ENCODE measurements at regions not wholly inside any gene's neighbourhood (a gene's known extent, or its start where the extent isn't known, plus 50 kb on each side); places are given as distances from the start of the nearest gene placed in this dataset.

DNA sequence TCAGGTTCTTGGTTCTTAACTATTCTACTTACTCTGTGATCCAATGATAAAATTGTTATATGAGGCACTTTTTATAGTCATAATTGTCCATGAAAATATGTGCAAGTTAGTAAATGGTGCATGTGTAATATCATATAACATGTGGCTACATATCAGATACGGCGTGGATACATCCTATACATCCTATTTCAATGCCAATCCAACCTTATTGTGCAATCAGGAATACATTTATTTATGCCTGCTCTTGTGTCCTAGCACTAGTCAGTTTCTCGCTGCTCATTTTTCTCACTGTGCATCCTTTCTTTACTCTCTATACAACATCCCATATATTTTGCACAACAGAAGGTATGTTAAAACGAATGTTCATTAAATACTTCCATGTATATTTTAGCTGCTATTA, 1141.1 kb downstream of the FAT4 start:
- Histone ChIP-seq H3K36me3 (ENCODE audit: insufficient read depth, low read depth, low read length) (no peaks in the 10 kb centered on the region), H3K9ac (ENCODE audit: low read depth, low read length) (no peak overlapping the region), H3K27ac (ENCODE audit: low read length) (no peak overlapping the region), H3K27me3 (ENCODE audit: insufficient read depth, low read length) (no peaks in the 10 kb centered on the region), H3K4me3 (ENCODE audit: low read length) (no peak overlapping the region), H3K4me1 (ENCODE audit: insufficient read depth, low read length) (no peaks in the 10 kb centered on the region), H3K9me3 (ENCODE audit: insufficient read depth, low read depth, low read length) (no peaks in the 10 kb centered on the region)

DNA sequence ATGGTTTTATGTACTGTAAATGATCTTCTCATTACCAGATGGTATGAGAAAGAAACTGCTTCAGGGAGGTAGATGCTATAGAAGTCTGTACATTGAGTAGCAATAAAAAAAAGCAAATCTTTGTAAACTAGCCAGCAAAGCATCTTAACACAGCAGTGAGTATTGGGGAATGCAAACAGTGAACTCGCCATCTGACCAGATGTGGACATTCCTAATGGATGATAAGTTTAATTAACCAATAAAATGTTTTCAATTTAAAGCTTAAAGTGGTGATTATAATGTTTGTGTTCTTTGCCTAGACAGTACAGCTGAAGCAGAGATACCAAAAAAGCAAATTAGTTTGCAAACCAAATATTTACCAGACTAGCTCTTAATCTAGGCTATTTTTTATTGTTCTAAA, 1144.2 kb downstream of the FAT4 start:
- H3K4me3 ChIP-seq (ENCODE audit: low read length): no peak overlapping the region
- H3K4me1 ChIP-seq (ENCODE audit: insufficient read depth, low read length): no peaks in the 10 kb centered on the region
- no peak overlapping the region for H3K27ac ChIP-seq (ENCODE audit: low read length)
- H3K9ac ChIP-seq (ENCODE audit: low read depth, low read length): no peak overlapping the region
- no peaks in the 10 kb centered on the region for H3K9me3 ChIP-seq (ENCODE audit: insufficient read depth, low read depth, low read length)
- H3K27me3 ChIP-seq (ENCODE audit: insufficient read depth, low read length): no peaks in the 10 kb centered on the region
- H3K36me3 ChIP-seq (ENCODE audit: insufficient read depth, low read depth, low read length): no peaks in the 10 kb centered on the region

DNA sequence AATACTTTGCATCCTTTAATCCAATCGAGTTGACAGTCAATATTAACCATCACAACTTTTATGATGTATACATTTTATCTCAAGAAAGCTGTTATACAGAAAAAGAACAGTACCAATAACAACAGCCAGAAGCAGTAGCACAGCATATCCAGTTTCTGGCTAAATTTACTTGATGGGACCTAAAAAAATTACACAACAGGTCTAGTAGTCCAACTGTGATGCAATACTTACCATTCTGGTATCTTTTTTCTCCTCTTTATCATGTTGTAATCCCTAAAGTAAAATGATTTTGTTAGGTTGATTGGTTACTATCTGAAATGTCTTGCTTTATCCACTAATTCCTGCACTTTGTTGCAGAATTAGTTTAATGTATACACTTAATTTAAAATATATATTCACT, 1150.6 kb downstream of the FAT4 start:
- Histone ChIP-seq H3K9ac (ENCODE audit: low read depth, low read length) (no peak overlapping the region), H3K4me3 (ENCODE audit: low read length) (no peak overlapping the region), H3K27ac (ENCODE audit: low read length) (no peak overlapping the region), H3K9me3 (ENCODE audit: insufficient read depth, low read depth, low read length) (no peaks in the 10 kb centered on the region), H3K4me1 (ENCODE audit: insufficient read depth, low read length) (no peaks in the 10 kb centered on the region), H3K27me3 (ENCODE audit: insufficient read depth, low read length) (no peaks in the 10 kb centered on the region), H3K36me3 (ENCODE audit: insufficient read depth, low read depth, low read length) (no peaks in the 10 kb centered on the region)

DNA sequence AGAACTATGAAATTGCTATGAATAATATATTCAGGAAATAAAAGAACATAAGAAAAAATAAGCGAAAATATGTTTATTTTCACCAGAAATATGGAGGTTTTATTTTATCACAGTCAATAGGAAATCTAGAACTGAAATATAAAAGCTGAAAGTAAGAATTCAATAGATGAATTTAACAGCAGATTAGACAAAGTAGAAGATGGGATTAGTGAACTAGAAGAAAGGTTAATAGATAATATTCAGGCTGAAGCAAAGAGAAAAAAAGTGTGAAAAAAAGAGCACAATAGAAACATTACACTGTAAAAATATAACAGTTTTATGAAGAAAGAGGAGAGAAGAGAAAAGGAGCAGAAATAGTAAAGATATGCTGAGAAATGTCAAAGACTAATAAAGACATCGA, 1152.1 kb downstream of the FAT4 start:
- H3K4me1 ChIP-seq (ENCODE audit: insufficient read depth, low read length): no peaks in the 10 kb centered on the region
- H3K4me3 ChIP-seq (ENCODE audit: low read length): no peak overlapping the region
- no peak overlapping the region for H3K9ac ChIP-seq (ENCODE audit: low read depth, low read length)
- H3K27me3 ChIP-seq (ENCODE audit: insufficient read depth, low read length): no peaks in the 10 kb centered on the region
- H3K27ac ChIP-seq (ENCODE audit: low read length): no peak overlapping the region
- no peaks in the 10 kb centered on the region for H3K9me3 ChIP-seq (ENCODE audit: insufficient read depth, low read depth, low read length)
- H3K36me3 ChIP-seq (ENCODE audit: insufficient read depth, low read depth, low read length): no peaks in the 10 kb centered on the region

DNA sequence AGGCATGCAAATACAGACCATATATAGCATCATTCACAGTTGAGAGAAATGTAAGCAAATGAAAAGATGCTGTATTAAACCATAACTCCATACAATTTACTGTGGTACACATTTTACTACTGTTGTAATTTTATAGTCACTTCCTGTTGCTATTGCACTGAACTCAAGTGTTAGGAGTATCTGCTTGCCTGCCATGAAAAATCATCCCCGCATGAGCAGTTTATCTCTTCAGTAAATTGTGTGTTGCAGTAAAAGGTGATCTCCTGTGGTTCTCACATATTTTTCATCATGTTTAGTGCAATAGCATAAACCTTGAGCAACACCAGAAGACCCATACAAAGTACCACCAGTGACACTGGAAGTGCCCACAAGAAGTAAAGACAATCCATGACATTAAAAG, 1153.4 kb downstream of the FAT4 start:
- H3K27me3 ChIP-seq (ENCODE audit: insufficient read depth, low read length): no peaks in the 10 kb centered on the region
- no peaks in the 10 kb centered on the region for H3K36me3 ChIP-seq (ENCODE audit: insufficient read depth, low read depth, low read length)

DNA sequence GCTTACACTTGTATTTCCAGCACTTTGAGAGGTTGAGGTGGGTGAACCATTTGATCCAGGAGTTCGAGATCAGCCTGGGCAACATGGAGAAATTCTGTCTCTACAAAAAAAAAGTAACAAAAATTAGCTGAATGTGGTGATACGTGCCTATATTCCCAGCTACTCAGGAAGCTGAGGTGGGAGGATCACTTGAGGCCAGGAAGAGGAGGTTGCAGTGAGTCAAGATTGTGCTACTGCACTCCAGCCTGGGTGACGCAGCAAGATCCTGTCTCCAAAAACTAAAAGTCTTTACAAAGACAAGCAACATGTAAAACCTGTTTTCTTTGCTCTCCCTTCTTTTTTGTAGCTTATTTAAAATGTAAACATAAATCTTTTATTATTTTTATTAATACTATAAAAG, 1156.1 kb downstream of the FAT4 start:
- no peak overlapping the region for H3K9ac ChIP-seq (ENCODE audit: low read depth, low read length)
- H3K27ac ChIP-seq (ENCODE audit: low read length): no peak overlapping the region
- H3K36me3 ChIP-seq (ENCODE audit: insufficient read depth, low read depth, low read length): no peaks in the 10 kb centered on the region

More for the DNA sequence above, 1153.4 kb downstream of the FAT4 start:
- Histone ChIP-seq H3K9ac (ENCODE audit: low read depth, low read length) (no peak overlapping the region), H3K4me3 (ENCODE audit: low read length) (no peak overlapping the region), H3K9me3 (ENCODE audit: insufficient read depth, low read depth, low read length) (no peaks in the 10 kb centered on the region), H3K27ac (ENCODE audit: low read length) (no peak overlapping the region), H3K4me1 (ENCODE audit: insufficient read depth, low read length) (no peaks in the 10 kb centered on the region)

DNA sequence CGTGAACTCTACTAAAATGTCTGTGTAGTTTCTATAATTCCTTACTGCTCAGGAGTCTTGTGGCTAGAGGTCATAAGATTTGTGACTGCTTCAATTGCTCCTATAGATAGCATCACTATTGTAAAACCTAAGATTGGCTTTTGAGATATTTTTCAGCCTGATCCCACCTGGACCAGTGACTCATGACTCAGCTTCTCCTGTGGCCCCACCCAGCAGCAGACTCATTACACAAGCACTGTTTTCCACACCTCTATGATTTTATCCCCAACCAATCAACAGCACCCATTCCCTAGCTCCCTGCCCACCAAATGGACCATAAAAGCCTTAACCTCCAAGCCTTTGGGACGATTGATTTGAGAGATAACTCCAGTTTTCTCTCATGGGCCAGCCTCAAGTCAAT, 1157.0 kb upstream of the INTU start:
- H3K4me3 ChIP-seq (ENCODE audit: low read length): no peak overlapping the region
- 0 out of 2 replicates have a peak, but pooled peaks cover 7% of the 10 kb centered on the region for H3K9me3 ChIP-seq (ENCODE audit: insufficient read depth, low read depth, low read length)
- no peak overlapping the region for H3K9ac ChIP-seq (ENCODE audit: low read depth, low read length)
- H3K27me3 ChIP-seq (ENCODE audit: insufficient read depth, low read length): no peaks in the 10 kb centered on the region
- no peak overlapping the region for H3K27ac ChIP-seq (ENCODE audit: low read length)
- H3K4me1 ChIP-seq (ENCODE audit: insufficient read depth, low read length): no peaks in the 10 kb centered on the region
- no peaks in the 10 kb centered on the region for H3K36me3 ChIP-seq (ENCODE audit: insufficient read depth, low read depth, low read length)

More for the DNA sequence above, 1156.1 kb downstream of the FAT4 start:
- 0 out of 2 replicates have a peak, but pooled peaks cover 6% of the 10 kb centered on the region for H3K9me3 ChIP-seq (ENCODE audit: insufficient read depth, low read depth, low read length)
- H3K4me3 ChIP-seq (ENCODE audit: low read length): no peak overlapping the region
- H3K27me3 ChIP-seq (ENCODE audit: insufficient read depth, low read length): no peaks in the 10 kb centered on the region
- no peaks in the 10 kb centered on the region for H3K4me1 ChIP-seq (ENCODE audit: insufficient read depth, low read length)

DNA sequence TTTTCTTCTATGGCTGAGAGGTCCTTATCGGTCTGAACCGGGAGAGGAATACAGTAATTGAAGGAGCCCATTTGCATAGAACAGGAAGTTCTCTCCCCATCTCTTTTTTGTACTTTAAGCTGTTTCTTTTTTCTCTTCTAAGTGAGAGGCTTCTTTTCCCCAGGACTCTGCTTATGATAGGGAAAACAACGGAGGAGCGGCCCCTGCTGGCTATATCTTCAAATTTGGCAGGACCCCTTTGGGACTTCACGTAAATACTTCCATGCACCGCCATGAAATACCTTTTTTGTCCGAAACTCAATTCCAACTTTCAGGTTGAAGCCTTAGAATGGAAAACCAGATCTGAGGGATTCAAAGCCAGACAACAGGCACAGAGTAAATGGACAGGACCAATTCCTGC, 1153.0 kb upstream of the INTU start:
- Histone ChIP-seq H3K4me3 (ENCODE audit: low read length) (no peak overlapping the region), H3K27me3 (ENCODE audit: insufficient read depth, low read length) (no peaks in the 10 kb centered on the region), H3K36me3 (ENCODE audit: insufficient read depth, low read depth, low read length) (no peaks in the 10 kb centered on the region), H3K4me1 (ENCODE audit: insufficient read depth, low read length) (no peaks in the 10 kb centered on the region), H3K27ac (ENCODE audit: low read length) (no peak overlapping the region), H3K9ac (ENCODE audit: low read depth, low read length) (no peak overlapping the region), H3K9me3 (ENCODE audit: insufficient read depth, low read depth, low read length) (0 out of 2 replicates have a peak, but pooled peaks cover 7% of the 10 kb centered on the region)

DNA sequence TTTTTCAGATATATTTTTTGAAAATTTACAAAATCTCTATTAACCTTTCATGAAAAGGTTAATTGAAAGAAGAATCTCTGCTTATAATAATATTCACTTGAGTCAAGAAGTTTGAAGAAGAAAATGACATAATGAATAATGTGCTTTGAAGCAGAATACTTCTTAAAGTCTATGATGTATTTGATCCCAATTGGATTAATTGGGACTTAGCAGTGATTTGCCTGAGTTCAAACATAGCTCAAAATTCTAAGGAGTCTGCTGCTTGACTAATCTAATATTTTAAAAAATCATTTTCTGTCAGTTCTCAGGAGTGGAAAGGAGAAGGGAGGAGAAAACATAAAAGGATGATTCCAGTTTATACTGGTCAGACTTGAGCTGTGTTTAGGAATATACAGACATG, 1150.4 kb upstream of the INTU start:
- H3K9ac ChIP-seq (ENCODE audit: low read depth, low read length): no peak overlapping the region
- no peaks in the 10 kb centered on the region for H3K9me3 ChIP-seq (ENCODE audit: insufficient read depth, low read depth, low read length)
- no peak overlapping the region for H3K4me3 ChIP-seq (ENCODE audit: low read length)
- H3K27me3 ChIP-seq (ENCODE audit: insufficient read depth, low read length): no peaks in the 10 kb centered on the region
- H3K4me1 ChIP-seq (ENCODE audit: insufficient read depth, low read length): no peaks in the 10 kb centered on the region
- no peak overlapping the region for H3K27ac ChIP-seq (ENCODE audit: low read length)
- H3K36me3 ChIP-seq (ENCODE audit: insufficient read depth, low read depth, low read length): no peaks in the 10 kb centered on the region

DNA sequence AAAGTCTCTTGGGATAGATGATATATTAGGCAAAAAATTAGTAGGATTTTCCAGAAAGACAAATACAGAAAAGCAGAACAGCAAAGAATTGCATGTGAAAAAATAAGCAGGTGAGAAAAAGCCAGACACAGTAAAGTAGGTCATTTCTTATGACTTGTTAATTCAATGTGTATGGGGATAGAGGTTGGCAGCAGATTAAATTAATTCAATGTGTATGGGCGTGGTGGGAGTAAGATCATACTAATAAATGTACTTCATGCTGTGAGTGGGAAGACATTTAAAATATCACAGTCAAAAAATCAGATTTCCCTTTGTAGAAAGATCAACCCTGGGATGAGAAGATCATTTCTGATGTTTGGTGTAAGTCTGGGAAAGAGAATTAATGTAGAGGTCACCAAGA, 1146.4 kb upstream of the INTU start:
- Histone ChIP-seq H3K9ac (ENCODE audit: low read depth, low read length) (no peak overlapping the region), H3K4me3 (ENCODE audit: low read length) (no peak overlapping the region), H3K4me1 (ENCODE audit: insufficient read depth, low read length) (no peaks in the 10 kb centered on the region), H3K9me3 (ENCODE audit: insufficient read depth, low read depth, low read length) (no peaks in the 10 kb centered on the region), H3K27ac (ENCODE audit: low read length) (no peak overlapping the region), H3K27me3 (ENCODE audit: insufficient read depth, low read length) (no peaks in the 10 kb centered on the region), H3K36me3 (ENCODE audit: insufficient read depth, low read depth, low read length) (no peaks in the 10 kb centered on the region)

DNA sequence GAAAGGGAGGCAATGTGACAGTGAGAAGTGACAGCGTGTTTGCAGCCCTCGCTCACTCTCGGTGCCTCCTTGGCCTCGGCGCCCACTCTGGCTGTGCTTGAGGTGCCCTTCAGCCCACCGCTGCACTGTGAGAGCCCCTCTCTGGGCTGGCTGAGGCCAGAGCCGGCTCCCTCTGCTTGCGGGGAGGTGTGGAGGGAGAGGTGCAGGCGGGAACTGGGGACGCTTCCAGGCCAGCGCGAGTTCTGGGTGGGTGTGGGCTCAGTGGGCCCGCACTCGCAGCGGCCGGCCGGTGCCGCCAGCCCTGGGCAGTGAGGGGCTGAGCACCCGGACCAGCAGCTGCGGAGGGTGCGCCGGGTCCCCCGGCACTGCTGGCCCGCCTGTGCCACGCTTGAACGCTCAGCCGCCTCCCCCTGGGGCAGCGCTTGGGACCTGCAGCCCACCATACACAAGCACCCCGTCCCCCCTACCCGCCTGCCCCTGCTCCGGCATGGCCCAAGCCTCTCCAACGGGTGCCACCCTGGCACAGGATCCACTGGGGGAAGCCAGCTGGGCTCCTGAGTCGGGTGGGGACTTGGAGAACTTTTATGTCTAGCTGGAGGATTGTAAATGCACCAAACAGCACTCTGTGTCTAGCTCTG, 1142.8 kb upstream of the INTU start:
- H3K4me3 ChIP-seq (ENCODE audit: low read length): no peak overlapping the region
- no peaks in the 10 kb centered on the region for H3K27me3 ChIP-seq (ENCODE audit: insufficient read depth, low read length)
- H3K9me3 ChIP-seq (ENCODE audit: insufficient read depth, low read depth, low read length): no peaks in the 10 kb centered on the region
- H3K4me1 ChIP-seq (ENCODE audit: insufficient read depth, low read length): no peaks in the 10 kb centered on the region
- H3K36me3 ChIP-seq (ENCODE audit: insufficient read depth, low read depth, low read length): no peaks in the 10 kb centered on the region
- no peak overlapping the region for H3K27ac ChIP-seq (ENCODE audit: low read length)
- H3K9ac ChIP-seq (ENCODE audit: low read depth, low read length): no peak overlapping the region

- Histone ChIP-seq H3K9me3 (ENCODE audit: insufficient read depth, low read depth, low read length) (no peaks in the 10 kb centered on the region), H3K9ac (ENCODE audit: low read depth, low read length) (no peak overlapping the region), H3K4me3 (ENCODE audit: low read length) (no peak overlapping the region), H3K27ac (ENCODE audit: low read length) (no peak overlapping the region), H3K36me3 (ENCODE audit: insufficient read depth, low read depth, low read length) (no peaks in the 10 kb centered on the region), H3K27me3 (ENCODE audit: insufficient read depth, low read length) (no peaks in the 10 kb centered on the region), H3K4me1 (ENCODE audit: insufficient read depth, low read length) (no peaks in the 10 kb centered on the region)
Observed at GRCh38 chr4:126495163-126495752, 1137.5 kb upstream of the INTU start.

Measured in iPS-20b (cell line).